ENCODE measurements at regions not wholly inside any gene's neighbourhood (a gene's known extent, or its start where the extent isn't known, plus 50 kb on each side); places are given as distances from the start of the nearest gene placed in this dataset.

DNA sequence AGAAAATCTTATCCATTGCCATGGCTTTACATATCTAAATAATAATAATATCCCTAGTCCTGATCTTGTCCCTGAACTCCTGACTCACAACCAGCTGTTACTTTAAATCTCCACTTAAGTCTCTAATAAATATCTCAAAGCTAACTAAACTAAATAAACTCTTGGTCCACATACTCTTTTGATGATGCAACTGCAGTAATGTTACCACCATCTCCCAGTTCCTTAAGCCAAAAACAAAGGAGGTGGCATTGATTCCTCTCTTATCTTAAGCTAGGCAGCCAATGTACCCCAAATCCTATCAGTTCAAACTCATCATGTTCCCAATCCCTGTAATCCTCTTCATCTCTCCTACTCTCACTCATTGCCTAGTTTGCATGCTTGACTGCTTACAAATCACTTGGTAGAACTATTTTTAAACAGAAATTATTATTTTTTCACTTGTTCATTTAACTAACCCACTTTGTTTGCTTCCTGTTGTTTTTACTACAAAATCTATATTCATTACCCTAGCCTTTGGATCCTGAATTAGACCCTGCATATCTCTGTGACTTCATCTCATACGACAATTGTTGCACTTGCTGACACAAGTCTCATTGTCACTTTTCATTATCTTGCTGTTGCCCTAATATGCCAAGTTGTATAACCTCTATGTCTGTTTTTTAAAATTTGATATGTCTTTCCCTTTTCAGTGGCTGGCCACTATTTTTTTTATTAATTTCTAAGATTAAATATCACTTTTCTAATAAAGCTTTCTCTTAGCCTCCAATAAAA, 462.2 kb downstream of the ZPLD1 start:
- H3K36me3 Mint-ChIP-seq (ENCODE audit: low read depth), result no peaks in the 10 kb centered on the region
- ATAC-seq (ENCODE audit: low read depth) (no peak), DNase-seq (no peak)
- ChIA-PET CTCF (no interaction called here), POLR2A (no interaction called here)
- no peak overlapping the region for H3K4me3 Mint-ChIP-seq
- TF ChIP-seq, protein P1, sequence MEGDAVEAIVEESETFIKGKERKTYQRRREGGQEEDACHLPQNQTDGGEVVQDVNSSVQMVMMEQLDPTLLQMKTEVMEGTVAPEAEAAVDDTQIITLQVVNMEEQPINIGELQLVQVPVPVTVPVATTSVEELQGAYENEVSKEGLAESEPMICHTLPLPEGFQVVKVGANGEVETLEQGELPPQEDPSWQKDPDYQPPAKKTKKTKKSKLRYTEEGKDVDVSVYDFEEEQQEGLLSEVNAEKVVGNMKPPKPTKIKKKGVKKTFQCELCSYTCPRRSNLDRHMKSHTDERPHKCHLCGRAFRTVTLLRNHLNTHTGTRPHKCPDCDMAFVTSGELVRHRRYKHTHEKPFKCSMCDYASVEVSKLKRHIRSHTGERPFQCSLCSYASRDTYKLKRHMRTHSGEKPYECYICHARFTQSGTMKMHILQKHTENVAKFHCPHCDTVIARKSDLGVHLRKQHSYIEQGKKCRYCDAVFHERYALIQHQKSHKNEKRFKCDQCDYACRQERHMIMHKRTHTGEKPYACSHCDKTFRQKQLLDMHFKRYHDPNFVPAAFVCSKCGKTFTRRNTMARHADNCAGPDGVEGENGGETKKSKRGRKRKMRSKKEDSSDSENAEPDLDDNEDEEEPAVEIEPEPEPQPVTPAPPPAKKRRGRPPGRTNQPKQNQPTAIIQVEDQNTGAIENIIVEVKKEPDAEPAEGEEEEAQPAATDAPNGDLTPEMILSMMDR (IDR thresholded peaks at IDR 0.05), result no peak
- intact Hi-C loops (cut with micrococcal nuclease), result no loop called here
- H3K9me3 Mint-ChIP-seq, result no peaks in the 10 kb centered on the region
- no peaks in the 10 kb centered on the region for H3K4me1 Mint-ChIP-seq
- no peaks in the 10 kb centered on the region for H3K27me3 Mint-ChIP-seq
- no peak overlapping the region for H3K27ac Mint-ChIP-seq

GRCh38 chr3:102904629-102905028, 469.8 kb downstream of the ZPLD1 start:
- no peak for ATAC-seq (ENCODE audit: low read depth)
- TF ChIP-seq, protein P1 (IDR thresholded peaks at IDR 0.05), result no peak
- Mint-ChIP-seq H3K4me3 (no peak overlapping the region), H3K36me3 (ENCODE audit: low read depth) (no peaks in the 10 kb centered on the region), H3K4me1 (no peaks in the 10 kb centered on the region), H3K27me3 (no peaks in the 10 kb centered on the region), H3K9me3 (no peaks in the 10 kb centered on the region), H3K27ac (no peak overlapping the region)
- POLR2A ChIA-PET, result no interaction called here
- DNase-seq, result no peak
- CTCF ChIA-PET, result no interaction called here
- intact Hi-C loops (cut with micrococcal nuclease), result no loop called here

DNA sequence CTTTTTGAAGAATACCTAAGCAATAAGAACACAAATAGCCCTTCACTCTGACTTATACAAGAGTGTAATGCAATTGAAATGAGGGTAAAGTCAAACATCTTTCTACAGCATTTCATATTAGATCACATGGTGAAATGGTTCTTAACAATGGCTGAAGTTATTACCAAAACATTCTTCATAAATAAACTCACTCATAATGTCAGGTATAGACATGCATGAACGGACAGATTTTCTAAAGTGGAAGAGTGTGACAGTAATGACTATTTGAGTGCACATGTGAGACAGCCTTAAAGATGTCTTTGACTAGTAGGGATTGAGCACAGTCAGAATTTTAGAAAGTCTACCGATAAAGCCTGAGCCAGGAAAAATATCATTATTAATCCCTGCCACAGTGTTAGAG, 471.0 kb downstream of the ZPLD1 start:
- intact Hi-C loops (cut with micrococcal nuclease), result no loop called here
- no peaks in the 10 kb centered on the region for H3K9me3 Mint-ChIP-seq
- H3K4me1 Mint-ChIP-seq, result no peaks in the 10 kb centered on the region
- no peak overlapping the region for H3K27ac Mint-ChIP-seq
- DNase-seq, result no peak
- POLR2A ChIA-PET, result no interaction called here
- no peaks in the 10 kb centered on the region for H3K36me3 Mint-ChIP-seq (ENCODE audit: low read depth)
- no peak for ATAC-seq (ENCODE audit: low read depth)
- H3K27me3 Mint-ChIP-seq, result no peaks in the 10 kb centered on the region
- TF ChIP-seq, protein P1 (IDR thresholded peaks at IDR 0.05), result no peak
- CTCF ChIA-PET, result no interaction called here
- no peak overlapping the region for H3K4me3 Mint-ChIP-seq

DNA sequence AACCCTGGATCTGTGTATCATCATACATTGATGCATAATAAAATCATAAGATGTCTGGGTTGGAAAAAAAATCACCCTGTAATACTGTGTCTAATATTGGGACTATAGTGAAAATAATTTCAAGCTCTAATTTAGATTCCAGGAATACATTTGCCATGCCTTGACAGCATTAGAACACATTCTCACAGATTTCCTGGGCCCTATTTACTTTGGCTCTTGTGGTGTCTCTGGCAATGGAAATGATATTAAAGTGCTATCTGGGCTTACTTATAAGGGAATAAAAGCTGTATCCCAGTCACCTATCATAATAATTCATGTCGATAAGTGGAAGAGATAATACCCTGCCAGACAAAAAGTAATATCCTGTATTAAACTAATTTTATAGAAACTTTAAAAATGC, 472.0 kb downstream of the ZPLD1 start:
- ChIA-PET POLR2A (no interaction called here), CTCF (no interaction called here)
- no peak for DNase-seq
- no peaks in the 10 kb centered on the region for H3K4me1 Mint-ChIP-seq
- H3K4me3 Mint-ChIP-seq, result no peak overlapping the region
- no peaks in the 10 kb centered on the region for H3K36me3 Mint-ChIP-seq (ENCODE audit: low read depth)
- no peaks in the 10 kb centered on the region for H3K27me3 Mint-ChIP-seq
- TF ChIP-seq, protein P1 (IDR thresholded peaks at IDR 0.05), result no peak
- intact Hi-C loops (cut with micrococcal nuclease), result no loop called here
- ATAC-seq (ENCODE audit: low read depth), result no peak
- no peak overlapping the region for H3K27ac Mint-ChIP-seq
- H3K9me3 Mint-ChIP-seq, result no peaks in the 10 kb centered on the region

- ChIA-PET CTCF (no interaction called here), POLR2A (no interaction called here)
- intact Hi-C loops (cut with micrococcal nuclease), result no loop called here
- Mint-ChIP-seq H3K36me3 (ENCODE audit: low read depth) (no peaks in the 10 kb centered on the region), H3K4me1 (no peaks in the 10 kb centered on the region), H3K4me3 (no peak overlapping the region), H3K27ac (no peak overlapping the region), H3K9me3 (no peaks in the 10 kb centered on the region), H3K27me3 (no peaks in the 10 kb centered on the region)
- TF ChIP-seq, protein P1 (IDR thresholded peaks at IDR 0.05), result no peak
- DNase-seq (no peak), ATAC-seq (ENCODE audit: low read depth) (no peak)
These were observed 475.1 kb downstream of the ZPLD1 start for GRCh38 chr3:102909904-102910303.
